ENCODE measurements at regions not wholly inside any gene's neighbourhood (a gene's known extent, or its start where the extent isn't known, plus 50 kb on each side); places are given as distances from the start of the nearest gene placed in this dataset.
A peak's percentile ranks its signal among the peaks of the same experiment; 100 is the strongest.

DNA sequence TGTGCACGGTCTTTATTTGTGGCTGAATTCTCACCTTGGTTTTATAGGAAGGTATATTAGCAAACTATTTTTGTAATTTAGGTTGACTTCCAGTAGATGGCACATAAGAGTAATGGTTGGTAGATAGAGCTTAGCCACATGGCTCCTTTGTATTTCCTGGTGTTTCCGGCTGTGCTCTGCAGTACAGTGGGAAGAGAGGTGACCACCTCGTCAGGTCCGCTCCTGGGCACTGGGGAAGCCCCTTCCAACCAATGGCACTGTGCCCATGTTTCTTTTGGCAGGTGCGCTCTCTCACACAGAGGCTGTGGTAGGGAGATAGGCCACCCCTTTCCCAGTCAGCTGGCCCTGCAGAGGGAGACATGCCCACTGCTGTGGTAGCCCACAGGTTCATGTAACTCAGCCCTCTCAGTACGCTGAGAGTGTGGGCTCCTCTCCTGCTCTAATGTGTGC, 74.3 kb upstream of the ATP12A start:
- H3K4me3 ChIP-seq (ENCODE audit: low read depth, low read length) = no peak overlapping the region
- DNase-seq (ENCODE audit: low read depth) = peak; percentile 50
- FAIRE-seq = no peak

DNA sequence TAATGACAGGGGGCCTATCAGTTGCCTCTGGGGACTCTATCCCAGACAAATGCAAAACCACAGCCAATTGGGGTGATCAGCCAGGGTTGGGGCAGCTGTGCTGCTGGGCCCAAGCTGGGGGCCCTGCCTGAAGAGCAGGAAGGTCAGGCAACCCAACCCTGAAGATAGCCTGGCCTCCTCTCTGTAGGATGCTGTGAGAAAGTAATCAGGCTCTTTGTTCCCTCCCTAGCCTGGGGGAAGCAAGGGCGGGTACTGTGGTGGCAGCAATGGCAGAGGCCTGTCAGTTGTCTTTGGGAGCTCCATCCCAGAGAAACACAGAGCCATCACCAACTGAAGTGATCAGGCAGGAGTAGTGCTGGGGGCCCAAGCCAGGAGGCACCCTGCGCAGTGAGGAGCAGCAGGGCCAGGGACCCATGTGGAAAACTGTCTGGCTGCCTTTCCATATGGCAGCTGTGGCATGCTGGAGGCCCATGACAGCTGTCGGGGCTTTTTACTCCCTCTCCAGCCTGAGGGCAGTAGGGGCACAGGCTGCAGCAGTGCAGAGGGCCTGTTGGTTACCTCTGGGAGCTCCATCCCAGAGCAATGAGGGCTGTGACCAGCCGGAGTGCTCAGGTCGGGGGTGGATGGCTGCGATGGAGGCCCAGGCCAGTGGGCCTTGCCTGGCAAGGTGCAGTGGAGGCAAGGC, 73.6 kb upstream of the ATP12A start:
- Histone ChIP-seq H3K36me3 (ENCODE audit: control insufficient read depth, insufficient read depth, low read length) (no peaks in the 10 kb centered on the region), H3K27me3 (ENCODE audit: control insufficient read depth, insufficient read depth, low read length) (no peaks in the 10 kb centered on the region), H3K4me3 (ENCODE audit: low read depth, low read length) (no peak overlapping the region)
- TF ChIP-seq, protein P1, sequence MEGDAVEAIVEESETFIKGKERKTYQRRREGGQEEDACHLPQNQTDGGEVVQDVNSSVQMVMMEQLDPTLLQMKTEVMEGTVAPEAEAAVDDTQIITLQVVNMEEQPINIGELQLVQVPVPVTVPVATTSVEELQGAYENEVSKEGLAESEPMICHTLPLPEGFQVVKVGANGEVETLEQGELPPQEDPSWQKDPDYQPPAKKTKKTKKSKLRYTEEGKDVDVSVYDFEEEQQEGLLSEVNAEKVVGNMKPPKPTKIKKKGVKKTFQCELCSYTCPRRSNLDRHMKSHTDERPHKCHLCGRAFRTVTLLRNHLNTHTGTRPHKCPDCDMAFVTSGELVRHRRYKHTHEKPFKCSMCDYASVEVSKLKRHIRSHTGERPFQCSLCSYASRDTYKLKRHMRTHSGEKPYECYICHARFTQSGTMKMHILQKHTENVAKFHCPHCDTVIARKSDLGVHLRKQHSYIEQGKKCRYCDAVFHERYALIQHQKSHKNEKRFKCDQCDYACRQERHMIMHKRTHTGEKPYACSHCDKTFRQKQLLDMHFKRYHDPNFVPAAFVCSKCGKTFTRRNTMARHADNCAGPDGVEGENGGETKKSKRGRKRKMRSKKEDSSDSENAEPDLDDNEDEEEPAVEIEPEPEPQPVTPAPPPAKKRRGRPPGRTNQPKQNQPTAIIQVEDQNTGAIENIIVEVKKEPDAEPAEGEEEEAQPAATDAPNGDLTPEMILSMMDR (IDR thresholded peaks at IDR 0.05; ENCODE audit: insufficient read depth, low read length, severe bottlenecking) = no peak
- FAIRE-seq (no peak), DNase-seq (ENCODE audit: low read depth) (no peak)

More for the DNA sequence above, 74.3 kb upstream of the ATP12A start:
- no peaks in the 10 kb centered on the region for H3K36me3 ChIP-seq (ENCODE audit: control insufficient read depth, insufficient read depth, low read length)
- TF ChIP-seq, protein P1 (IDR thresholded peaks at IDR 0.05; ENCODE audit: insufficient read depth, low read length, severe bottlenecking) = peak; percentile 40
- no peaks in the 10 kb centered on the region for H3K27me3 ChIP-seq (ENCODE audit: control insufficient read depth, insufficient read depth, low read length)

DNA sequence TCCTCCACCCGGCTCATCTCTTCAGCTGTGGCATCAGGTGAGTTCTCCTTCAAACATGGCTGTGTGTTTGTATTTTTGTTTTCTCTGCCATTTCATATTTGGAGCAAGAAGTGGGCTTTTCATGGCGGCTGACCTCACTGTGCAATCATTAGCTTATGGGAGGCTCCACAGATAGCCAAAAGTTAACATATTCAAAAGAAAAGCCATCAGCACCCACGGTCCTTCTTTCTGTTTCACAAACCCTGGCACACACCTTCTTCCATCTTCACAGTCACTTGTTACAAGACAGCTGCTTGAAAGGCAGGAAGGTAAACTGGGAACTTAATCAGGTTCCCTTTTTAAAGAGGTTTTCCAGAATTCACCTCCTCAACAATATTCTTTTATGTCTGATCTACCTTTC, 69.3 kb upstream of the ATP12A start:
- TF ChIP-seq, protein P1 (IDR thresholded peaks at IDR 0.05; ENCODE audit: insufficient read depth, low read length, severe bottlenecking) = no peak
- Histone ChIP-seq H3K27me3 (ENCODE audit: control insufficient read depth, insufficient read depth, low read length) (peaks cover 2% of the 10 kb centered on the region), H3K36me3 (ENCODE audit: control insufficient read depth, insufficient read depth, low read length) (no peaks in the 10 kb centered on the region), H3K4me3 (ENCODE audit: low read depth, low read length) (no peak overlapping the region)
- DNase-seq (ENCODE audit: low read depth) = no peak
- FAIRE-seq = peak; percentile 23

DNA sequence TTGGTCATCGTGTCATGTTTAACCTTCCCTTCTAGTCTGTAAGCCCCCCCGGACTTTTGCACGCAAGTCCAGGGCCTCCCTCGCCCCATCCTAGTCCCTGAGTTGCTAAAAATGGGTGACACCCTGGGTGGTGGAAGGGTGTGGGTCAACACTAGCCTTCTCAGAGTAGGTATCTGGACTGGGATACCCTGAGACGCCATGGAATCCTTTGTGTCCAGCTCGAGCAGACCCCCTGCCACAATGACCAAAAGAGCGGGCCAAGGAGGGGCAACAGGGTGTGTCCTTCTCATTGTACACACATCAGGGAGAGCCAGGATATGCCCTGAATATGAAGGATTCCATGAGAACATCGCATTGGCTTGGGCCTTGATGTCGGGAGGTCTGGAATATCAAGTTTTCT, 67.5 kb upstream of the ATP12A start:
- DNase-seq (ENCODE audit: low read depth) = no peak
- TF ChIP-seq, protein P1 (IDR thresholded peaks at IDR 0.05; ENCODE audit: insufficient read depth, low read length, severe bottlenecking) = no peak
- no peak for FAIRE-seq

DNA sequence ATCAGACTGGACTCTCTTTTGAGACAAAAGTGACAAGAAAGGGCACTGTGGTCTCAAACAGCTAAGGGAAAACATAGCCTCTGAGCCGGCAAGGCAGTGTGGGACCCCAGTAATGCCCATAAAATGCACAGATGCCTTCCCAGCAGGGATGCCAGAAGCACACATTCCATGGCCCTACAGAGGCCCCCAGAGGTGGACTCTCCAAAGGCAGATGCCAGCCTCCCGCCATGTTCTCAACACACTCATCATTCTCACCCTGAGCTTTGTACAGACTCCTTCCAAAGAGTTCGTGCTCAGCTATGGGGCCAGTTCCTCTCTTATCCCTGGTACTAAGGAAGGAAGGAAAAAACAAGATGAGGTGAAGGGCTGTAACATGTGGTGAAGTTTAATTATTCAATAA, 67.1 kb upstream of the ATP12A start:
- no peak for DNase-seq (ENCODE audit: low read depth)
- peaks cover 2% of the 10 kb centered on the region for H3K27me3 ChIP-seq (ENCODE audit: control insufficient read depth, insufficient read depth, low read length)
- TF ChIP-seq, protein P1 (IDR thresholded peaks at IDR 0.05; ENCODE audit: insufficient read depth, low read length, severe bottlenecking) = no peak
- no peak for FAIRE-seq
- no peaks in the 10 kb centered on the region for H3K36me3 ChIP-seq (ENCODE audit: control insufficient read depth, insufficient read depth, low read length)
- no peak overlapping the region for H3K4me3 ChIP-seq (ENCODE audit: low read depth, low read length)

More for the DNA sequence above, 67.5 kb upstream of the ATP12A start:
- Histone ChIP-seq H3K4me3 (ENCODE audit: low read depth, low read length) (no peak overlapping the region), H3K36me3 (ENCODE audit: control insufficient read depth, insufficient read depth, low read length) (no peaks in the 10 kb centered on the region), H3K27me3 (ENCODE audit: control insufficient read depth, insufficient read depth, low read length) (peaks cover 2% of the 10 kb centered on the region)

DNA sequence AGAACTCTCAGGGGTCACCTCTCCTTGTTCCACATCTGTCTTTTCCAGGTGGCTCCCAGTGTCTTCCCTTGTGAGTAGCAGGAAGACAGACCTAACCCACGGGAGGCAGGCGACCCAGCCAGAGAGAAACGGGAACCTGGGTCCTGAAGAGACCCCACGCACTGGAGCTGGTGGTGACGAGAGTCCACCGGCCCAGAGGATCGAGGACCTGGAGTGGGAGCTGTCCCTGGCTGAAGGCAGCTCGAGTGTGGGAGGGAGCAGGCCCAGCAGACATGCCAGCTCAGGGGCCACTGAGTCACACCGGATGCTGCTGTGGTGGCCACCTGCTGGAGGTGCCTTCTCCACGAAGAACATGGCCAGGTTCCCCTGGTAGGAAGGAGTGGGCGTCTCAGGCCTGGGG, 66.5 kb upstream of the ATP12A start:
- TF ChIP-seq, protein P1 (IDR thresholded peaks at IDR 0.05; ENCODE audit: insufficient read depth, low read length, severe bottlenecking) = no peak
- FAIRE-seq = no peak
- Histone ChIP-seq H3K4me3 (ENCODE audit: low read depth, low read length) (no peak overlapping the region), H3K27me3 (ENCODE audit: control insufficient read depth, insufficient read depth, low read length) (peaks cover 2% of the 10 kb centered on the region), H3K36me3 (ENCODE audit: control insufficient read depth, insufficient read depth, low read length) (no peaks in the 10 kb centered on the region)
- DNase-seq (ENCODE audit: low read depth) = no peak
